PC-9 (cell line): ENCODE measurements at regions not wholly inside any gene's neighbourhood (a gene's known extent, or its start where the extent isn't known, plus 50 kb on each side); places are given as distances from the start of the nearest gene placed in this dataset.
"Not testable (repeated sequence)": the region's sequence is repeated elsewhere in the genome, so short reads cannot be mapped to it uniquely, and the experiment has no call there.

Source experiments
- BruUV-seq: library from RNA; stranded (reverse); fragments of 400-500 nt; replicated peaks from 2 replicates; lab custom pipeline; 2021; lab: Mats Ljungman, UMichigan
- CTCF ChIA-PET: fragments of 300-600 bp; sonication (Branson Sonifier 250); formaldehyde crosslinking; loops from one replicate; lab custom pipeline; 2022; ENCODE audit warnings: antibody characterized with exemption; lab: Charles Lee
- POLR2A ChIA-PET: fragments of 300-600 bp; sonication (Branson Sonifier 250); formaldehyde crosslinking; loops from one replicate; lab custom pipeline; 2022; ENCODE audit warnings: antibody characterized with exemption; ENCODE audit not compliant: unreplicated experiment; lab: Charles Lee
- DNase-seq, 2 experiments: peaks; one replicate each; pipeline versions ENCODE4 v3.0.0 to v3.0.0-alpha.2; 2015 to 2022; ENCODE audit warnings: mixed read lengths in 1 of 2
- H2AFZ ChIP-seq: fragments of 200-600 bp; sonication (generic); 2 replicates; pipeline ENCODE4 v1.8.1; 2017; ENCODE audit warnings: antibody characterized with exemption
- H3F3A ChIP-seq: fragments of 200-600 bp; sonication (generic); 2 replicates; pipeline ENCODE4 v1.8.1; 2017; ENCODE audit warnings: antibody characterized with exemption, mild to moderate bottlenecking, low read depth; ENCODE audit not compliant: insufficient read depth
- H3K27ac ChIP-seq: fragments of 200-600 bp; sonication (generic); 2 replicates; pipeline ENCODE4 v1.6.1; 2016; ENCODE audit warnings: mixed run types
- H3K27me3 ChIP-seq: fragments of 200-600 bp; sonication (generic); 2 replicates; pipeline ENCODE4 v1.6.1; 2016; ENCODE audit warnings: low read depth, mixed run types; ENCODE audit not compliant: insufficient read depth
- H3K36me3 ChIP-seq: fragments of 200-600 bp; sonication (generic); 2 replicates; pipeline ENCODE4 v1.6.1; 2016; ENCODE audit warnings: low read depth, mixed run types
- H3K4me1 ChIP-seq: fragments of 200-600 bp; sonication (generic); replicated peaks from 2 replicates; pipeline ENCODE4 v1.6.1; 2016; ENCODE audit warnings: mixed run types; ENCODE audit not compliant: insufficient read depth
- H3K4me2 ChIP-seq: fragments of 200-600 bp; sonication (generic); 2 replicates; pipeline ENCODE4 v1.6.1; 2017; ENCODE audit warnings: mixed run types
- H3K4me3 ChIP-seq: fragments of 200-600 bp; sonication (generic); 2 replicates; pipeline ENCODE4 v1.6.1; 2016; ENCODE audit warnings: mixed run types
- H3K79me2 ChIP-seq: fragments of 200-600 bp; sonication (generic); 2 replicates; pipeline ENCODE4 v1.6.1; 2017; ENCODE audit warnings: low read depth, mixed run types
- H3K9me2 ChIP-seq: fragments of 200-600 bp; sonication (generic); 2 replicates; pipeline ENCODE4 v1.8.1; 2017; ENCODE audit warnings: mild to moderate bottlenecking; ENCODE audit not compliant: insufficient read depth
- H3K9me3 ChIP-seq: fragments of 200-600 bp; sonication (generic); 2 replicates; pipeline ENCODE4 v1.8.1; 2016; ENCODE audit warnings: low read depth; ENCODE audit not compliant: insufficient read depth
- H4K20me1 ChIP-seq: fragments of 200-600 bp; sonication (generic); 2 replicates; pipeline ENCODE4 v1.8.1; 2017; ENCODE audit not compliant: insufficient read depth
- CTCF ChIP-seq: fragments of 200-600 bp; sonication (generic); conservative IDR thresholded peaks from 2 replicates; pipeline ENCODE4 v1.6.1; 2017; ENCODE audit warnings: mixed run types, antibody characterized with exemption, mild to moderate bottlenecking, moderate library complexity
- EZH2 ChIP-seq: fragments of 200-600 bp; sonication (generic); IDR thresholded peaks from 2 replicates; pipeline ENCODE4 v1.8.0; 2017; ENCODE audit warnings: antibody characterized with exemption, low read depth
- intact Hi-C: fragments of 100-400 bp; cut with micrococcal nuclease; formaldehyde crosslinking; loops from one replicate; pipeline ENCODE4 v1.10.0; 2022; ENCODE audit not compliant: unreplicated experiment

- no peaks in the 10 kb centered on the region for H3F3A ChIP-seq
- no peak overlapping the region for H3K4me2 ChIP-seq
- H3K4me1 ChIP-seq = no peaks in the 10 kb centered on the region
- no peaks in the 10 kb centered on the region for H3K9me3 ChIP-seq
- H3K9me2 ChIP-seq = no peaks in the 10 kb centered on the region
- H3K79me2 ChIP-seq = no peaks in the 10 kb centered on the region
- no peaks in the 10 kb centered on the region for H3K36me3 ChIP-seq
- H4K20me1 ChIP-seq = no peaks in the 10 kb centered on the region
- ChIA-PET POLR2A (no interaction called here), CTCF (no interaction called here)
- BruUV-seq = no TSS peak
- no peaks in the 10 kb centered on the region for H3K27me3 ChIP-seq
- TF ChIP-seq EZH2 (no peak), CTCF (no peak)
- intact Hi-C loops = no loop called here
- no peak overlapping the region for H3K27ac ChIP-seq
- H2AFZ ChIP-seq = no peak overlapping the region
- no peak for DNase-seq
- no peak overlapping the region for H3K4me3 ChIP-seq
Measured at GRCh38 chr21:28852706-28853105, 140.0 kb downstream of the LTN1 start.

- Histone ChIP-seq H2AFZ (no peak overlapping the region), H3K79me2 (no peaks in the 10 kb centered on the region), H3K36me3 (no peaks in the 10 kb centered on the region), H3F3A (no peaks in the 10 kb centered on the region), H3K27me3 (no peaks in the 10 kb centered on the region), H4K20me1 (no peaks in the 10 kb centered on the region), H3K4me1 (no peaks in the 10 kb centered on the region), H3K4me2 (no peak overlapping the region), H3K9me2 (no peaks in the 10 kb centered on the region), H3K9me3 (no peaks in the 10 kb centered on the region), H3K4me3 (no peak overlapping the region), H3K27ac (no peak overlapping the region)
- CTCF ChIA-PET = no interaction called here
- intact Hi-C loops = no loop called here
- POLR2A ChIA-PET = no interaction called here
- no peak for DNase-seq
- TF ChIP-seq EZH2 (no peak), CTCF (no peak)
- BruUV-seq = no TSS peak
Measured at GRCh38 chr21:28851645-28852044, 141.0 kb downstream of the LTN1 start.

- BruUV-seq, H3K27ac ChIP-seq, H3K4me1 ChIP-seq, H3K9me2 ChIP-seq, DNase-seq, H3K27me3 ChIP-seq, H4K20me1 ChIP-seq, POLR2A ChIA-PET, H3K79me2 ChIP-seq, intact Hi-C loops, H3K4me3 ChIP-seq, H3K9me3 ChIP-seq, CTCF ChIA-PET, H3K36me3 ChIP-seq, H3K4me2 ChIP-seq, H3F3A ChIP-seq, H2AFZ ChIP-seq: not testable (repeated sequence)
Measured at GRCh38 chr21:28839237-28839636, 153.4 kb downstream of the LTN1 start.

GRCh38 chr21:28837426-28837825 lies 155.3 kb downstream of the LTN1 start:
- H3F3A ChIP-seq, DNase-seq, H3K79me2 ChIP-seq, H4K20me1 ChIP-seq, H3K27me3 ChIP-seq, H2AFZ ChIP-seq, H3K36me3 ChIP-seq, CTCF ChIA-PET, intact Hi-C loops, H3K9me2 ChIP-seq, H3K4me2 ChIP-seq, H3K9me3 ChIP-seq, H3K4me3 ChIP-seq, H3K27ac ChIP-seq, BruUV-seq, H3K4me1 ChIP-seq, POLR2A ChIA-PET: not testable (repeated sequence)

GRCh38 chr21:28836588-28836987 lies 156.1 kb downstream of the LTN1 start:
- H3K27me3 ChIP-seq, H3K27ac ChIP-seq, H3K9me3 ChIP-seq, POLR2A ChIA-PET, H3K36me3 ChIP-seq, H4K20me1 ChIP-seq, H3K79me2 ChIP-seq, CTCF ChIA-PET, BruUV-seq, intact Hi-C loops, H2AFZ ChIP-seq, H3K4me1 ChIP-seq, H3K9me2 ChIP-seq, H3F3A ChIP-seq, H3K4me3 ChIP-seq, H3K4me2 ChIP-seq, DNase-seq: not testable (repeated sequence)
